22Rv1 (cell line): ENCODE measurements at regions not wholly inside any gene's neighbourhood (a gene's known extent, or its start where the extent isn't known, plus 50 kb on each side); places are given as distances from the start of the nearest gene placed in this dataset.

Experiments used
- CTCF ChIP-seq: fragments of 450-650 bp; IDR thresholded peaks from 2 replicates; pipeline ENCODE4 v1.5.1; 2017; ENCODE audit warnings: mild to moderate bottlenecking
- ZFX ChIP-seq: fragments of 450-650 bp; IDR thresholded peaks from 2 replicates; pipeline ENCODE4 v1.6.1; 2017; ENCODE audit warnings: antibody characterized with exemption, borderline replicate concordance

DNA sequence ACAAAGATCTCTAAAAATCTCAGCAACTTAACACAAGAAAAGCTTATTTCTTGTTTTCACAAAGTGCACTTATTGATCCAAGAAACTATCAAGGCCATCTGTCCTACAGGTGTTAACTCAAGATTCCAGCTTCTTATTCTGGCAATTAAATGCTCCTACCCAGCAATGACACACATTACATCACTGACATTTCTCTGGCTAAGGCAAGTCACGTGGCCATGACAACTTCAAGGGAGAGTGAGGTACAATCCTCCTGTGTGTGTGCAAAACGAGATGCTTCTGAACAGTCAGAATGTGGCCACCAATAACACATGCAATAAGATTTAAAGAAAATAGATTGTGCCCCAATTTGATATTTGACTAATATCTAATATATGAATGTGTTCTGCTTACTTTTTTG, 169.3 kb upstream of the BTBD3 start:
- no peak for TF ChIP-seq CTCF
- no peak for TF ChIP-seq ZFX
